K562 (cell line): ENCODE measurements at regions not wholly inside any gene's neighbourhood (a gene's known extent, or its start where the extent isn't known, plus 50 kb on each side); places are given as distances from the start of the nearest gene placed in this dataset.

Experiments
- ATAC-seq: fragments of 200-7000 bp; cut with Tn5 transposase; 3 replicates; pipeline ENCODE4 v1.9.1; 2020; ENCODE audit warnings: moderate library complexity
- BruUV-seq: library from RNA; stranded (reverse); fragments of 400-500 nt; replicated peaks from 2 replicates; lab custom pipeline; 2021; lab: Mats Ljungman, UMichigan
- CTCF ChIA-PET: fragments of 300-600 bp; formaldehyde crosslinking; extraction: SDS; loops from one replicate; lab custom pipeline; 2021; ENCODE audit warnings: low intra/inter-chr PET ratio; lab: Yijun Ruan, JAX
- POLR2A ChIA-PET: fragments of 300-600, 350-650 bp; sonication (Branson Sonifier 250); formaldehyde crosslinking; extraction: SDS; loops from one replicate; lab custom pipeline; 2021; ENCODE audit warnings: antibody characterized with exemption, inconsistent platforms; lab: Yijun Ruan, JAX
- DNase-seq, 4 experiments: peaks; one replicate each; pipeline versions ENCODE4 v3.0.0 to v3.0.0-alpha.2; 2011 to 2018; ENCODE audit warnings: low spot score in 3 of 4, mixed read lengths in 3 of 4; ENCODE audit errors: extremely low read depth in 1 of 4
- FAIRE-seq: peaks from 2 replicates; lab custom pipeline; 2011; peaks lifted over from hg19 to GRCh38; lab: Jason Lieb, UNC
- H2AFZ ChIP-seq: 2 replicates; pipeline ENCODE4 v1.6.0; 2011; ENCODE audit warnings: low read depth, low read length, control low read depth, inconsistent platforms
- H3K27ac ChIP-seq: fragments of 200-600 bp; 3 replicates; pipeline ENCODE4 v1.8.0; 2011; ENCODE audit warnings: low read depth, mild to moderate bottlenecking, control low read depth, inconsistent platforms, low read length, moderate library complexity, mixed read lengths; ENCODE audit errors: extremely low read depth
- H3K27me3 ChIP-seq, 2 experiments: fragments of 300-600 bp in 1 of 2; 2 replicates in 1 of 2; 3 replicates in 1 of 2; pipeline versions ENCODE4 v1.6.0 to v1.8.0; 2011; ENCODE audit warnings: inconsistent platforms in 2 of 2, low read length in 2 of 2, mild to moderate bottlenecking in 1 of 2, mixed read lengths in 1 of 2, moderate library complexity in 1 of 2; ENCODE audit not compliant: control insufficient read depth in 2 of 2, insufficient read depth in 2 of 2
- H3K36me3 ChIP-seq: fragments of 300-600 bp; 3 replicates; pipeline ENCODE4 v1.8.0; 2011; ENCODE audit warnings: mild to moderate bottlenecking, low read length, inconsistent platforms; ENCODE audit not compliant: control insufficient read depth, insufficient read depth
- H3K4me1 ChIP-seq, 2 experiments: fragments of 200-600 bp in 1 of 2; replicated peaks in 1 of 2; 2 replicates in 1 of 2; 3 replicates in 1 of 2; pipeline versions ENCODE4 v1.5.1 to v1.8.0; 2011; ENCODE audit warnings: inconsistent platforms in 2 of 2, low read length in 2 of 2, mild to moderate bottlenecking in 1 of 2, mixed read lengths in 1 of 2, moderate library complexity in 1 of 2; ENCODE audit not compliant: control insufficient read depth in 2 of 2, insufficient read depth in 2 of 2
- H3K4me2 ChIP-seq: 2 replicates; pipeline ENCODE4 v1.6.1; 2011; ENCODE audit warnings: low read length, control low read depth, inconsistent platforms, mixed read lengths; ENCODE audit not compliant: insufficient read depth
- H3K4me3 ChIP-seq: fragments of 200-600 bp; sonication (generic), shearing (Covaris generic); 2 replicates; pipeline ENCODE4 v1.5.1; 2016; ENCODE audit warnings: control low read depth, inconsistent platforms
- H3K79me2 ChIP-seq: fragments of 200-600 bp; 3 replicates; pipeline ENCODE4 v1.8.0; 2011; ENCODE audit warnings: low read length, inconsistent platforms; ENCODE audit not compliant: control insufficient read depth, insufficient read depth
- H3K9ac ChIP-seq, 2 experiments: 2 replicates each; pipeline versions ENCODE4 v1.6.0 to v1.6.1; 2011; ENCODE audit warnings: low read depth in 2 of 2, low read length in 2 of 2, control low read depth in 1 of 2, inconsistent platforms in 1 of 2, mild to moderate bottlenecking in 1 of 2, mixed read lengths in 1 of 2; ENCODE audit not compliant: insufficient read depth in 1 of 2
- H3K9me1 ChIP-seq: one replicate; pipeline ENCODE4 v1.6.0; 2011; ENCODE audit warnings: inconsistent platforms, mild to moderate bottlenecking, low read length, moderate library complexity; ENCODE audit not compliant: control insufficient read depth, insufficient read depth
- H3K9me3 ChIP-seq: replicated peaks from 2 replicates; pipeline ENCODE4 v1.5.1; 2011; ENCODE audit warnings: low read depth, low read length, inconsistent platforms; ENCODE audit not compliant: control insufficient read depth, insufficient read depth
- H4K20me1 ChIP-seq: replicated peaks from 2 replicates; pipeline ENCODE4 v1.6.1; 2011; ENCODE audit warnings: low read length, inconsistent platforms, mixed read lengths; ENCODE audit not compliant: control insufficient read depth, insufficient read depth
- ADNP ChIP-seq: fragments of 200-800 bp; sonication (Bioruptor generic); IDR thresholded peaks from 2 replicates; pipeline ENCODE4 v1.6.1; 2016; ENCODE audit warnings: missing genetic modification characterization, missing compliant biosample characterization
- ARID2 ChIP-seq: fragments of 450-650 bp; IDR thresholded peaks from 2 replicates; pipeline ENCODE4 v1.6.1; 2017; ENCODE audit warnings: antibody characterized with exemption, mild to moderate bottlenecking
- CHCHD3 ChIP-seq: fragments of 250-450 bp; sonication (Bioruptor Pico); IDR thresholded peaks from 2 replicates; pipeline ENCODE4 v2.1.2; 2022; ENCODE audit warnings: mild to moderate bottlenecking
- CREM ChIP-seq: IDR thresholded peaks from 2 replicates; pipeline ENCODE4 v1.6.1; 2014; ENCODE audit warnings: antibody characterized with exemption, low read depth
- HIVEP1 ChIP-seq: fragments of 250-450 bp; sonication (Bioruptor Pico); IDR thresholded peaks from 2 replicates; pipeline ENCODE4 v1.4.0; 2020; ENCODE audit warnings: mild to moderate bottlenecking
- HMG20B ChIP-seq: fragments of 250-450 bp; sonication (Bioruptor Pico); IDR thresholded peaks from 2 replicates; pipeline ENCODE4 v1.5.0; 2021; ENCODE audit warnings: mild to moderate bottlenecking
- PTRF ChIP-seq: fragments of 450-650 bp; IDR thresholded peaks from 2 replicates; pipeline ENCODE4 v1.6.1; 2016; ENCODE audit warnings: mild to moderate bottlenecking, missing genetic modification characterization, missing compliant biosample characterization
- SAFB ChIP-seq: fragments of 200-400 bp; formaldehyde crosslinking; IDR thresholded peaks from 2 replicates; pipeline ENCODE4 v1.6.1; 2017; ENCODE audit warnings: low read depth, low read length, borderline replicate concordance
- ZBTB11 ChIP-seq, 3 experiments: fragments of 200-800 bp in 1 of 3; fragments of 250-450 bp in 1 of 3; fragments of 450-650 bp in 1 of 3; sonication (Bioruptor Pico) in 1 of 3; sonication (Bioruptor generic) in 1 of 3; formaldehyde crosslinking in 1 of 3; IDR thresholded peaks; 2 replicates each; pipeline versions ENCODE4 v1.6.1 to v1.8.0; 2016 to 2022; ENCODE audit warnings: mild to moderate bottlenecking in 2 of 3, missing genetic modification characterization in 2 of 3, missing compliant biosample characterization in 1 of 3, moderate library complexity in 1 of 3
- ZBTB2 ChIP-seq: fragments of 450-650 bp; IDR thresholded peaks from 2 replicates; pipeline ENCODE4 v1.6.1; 2016; ENCODE audit warnings: antibody characterized with exemption
- ZBTB49 ChIP-seq: sonication (generic); formaldehyde crosslinking; IDR thresholded peaks from 2 replicates; pipeline ENCODE4 v1.8.0; 2022; ENCODE audit warnings: missing genetic modification reagents, mild to moderate bottlenecking, borderline replicate concordance
- ZNF444 ChIP-seq: fragments of 250-450 bp; sonication (Bioruptor Pico); IDR thresholded peaks from 2 replicates; pipeline ENCODE4 v1.4.0; 2020; ENCODE audit warnings: mild to moderate bottlenecking, moderate library complexity
- ZNF561 ChIP-seq: fragments of 450-650 bp; formaldehyde crosslinking; conservative IDR thresholded peaks from 2 replicates; pipeline ENCODE4 v1.4.0; 2020; ENCODE audit warnings: mild to moderate bottlenecking, moderate library complexity
- ZNF780A ChIP-seq: fragments of 250-450 bp; sonication (Bioruptor Pico); IDR thresholded peaks from 2 replicates; pipeline ENCODE4 v1.5.0; 2021; ENCODE audit warnings: mild to moderate bottlenecking
- WGBS: fragments of 100-300 bp; shearing (Covaris generic); methylation state at CpG from one replicate; pipeline ENCODE4 v1.1.6; 2016; ENCODE audit warnings: low coverage, mixed read lengths; ENCODE audit not compliant: insufficient coverage; ENCODE audit errors: missing lambda C conversion rate; 5-methylcytosine and 5-hydroxymethylcytosine counted together
- in situ Hi-C: fragments of 300-500 bp; cut with MboI; formaldehyde crosslinking; loops from 4 replicates; pipeline ENCODE4 v1.15.0; 2018; ENCODE audit warnings: inconsistent platforms, mixed read lengths
- intact Hi-C: fragments of 100-400 bp; cut with micrococcal nuclease; formaldehyde crosslinking; loops from 2 replicates; pipeline ENCODE4 v1.14.2; 2022

GRCh38 chr3:72539856-72540255 is 308.4 kb downstream of the SHQ1 start:
- BruUV-seq = no TSS peak
- H4K20me1 ChIP-seq = no peaks in the 10 kb centered on the region
- 36% methylated on average over 4 of the region's 5 CpGs for WGBS
- no peaks in the 10 kb centered on the region for H3K4me1 ChIP-seq
- no peak for DNase-seq
- H3K79me2 ChIP-seq = no peaks in the 10 kb centered on the region
- in situ Hi-C loops (no loop called here), intact Hi-C loops (no loop called here)
- H3K27ac ChIP-seq = no peak overlapping the region
- H3K36me3 ChIP-seq = no peaks in the 10 kb centered on the region
- no peak overlapping the region for H2AFZ ChIP-seq
- no peaks in the 10 kb centered on the region for H3K9me1 ChIP-seq
- ChIA-PET POLR2A (interaction anchor here (0.7 kb wide), 1 partner anchor 520 kb away, joined by 3 read pairs; no protein-coding TSS in a partner anchor), CTCF (no interaction called here)
- no peak for ATAC-seq
- no peak overlapping the region for H3K9ac ChIP-seq
- no peaks in the 10 kb centered on the region; the same call in 1 of the 2 replicates for H3K9me3 ChIP-seq
- H3K4me2 ChIP-seq = no peak overlapping the region
- no peak overlapping the region for H3K4me3 ChIP-seq
- no peak for FAIRE-seq
- H3K27me3 ChIP-seq = no peaks in the 10 kb centered on the region
- TF ChIP-seq HIVEP1 (CRISPR knock-in tag) = no peak
- TF ChIP-seq HMG20B (CRISPR knock-in tag) = no peak
- no peak for TF ChIP-seq CHCHD3 (CRISPR knock-in tag)
- TF ChIP-seq ZBTB2 = no peak
- no peak for TF ChIP-seq ZNF780A (CRISPR knock-in tag)
- no peak for TF ChIP-seq ZBTB49 (CRISPR knock-in tag)
- no peak for TF ChIP-seq ARID2
- TF ChIP-seq SAFB = no peak
- TF ChIP-seq ADNP = no peak
- TF ChIP-seq CREM = no peak
- TF ChIP-seq PTRF (tag) = no peak
- no peak for TF ChIP-seq ZNF444
- no peak for TF ChIP-seq ZNF561 (CRISPR knock-in tag)
- TF ChIP-seq ZBTB11 (CRISPR knock-in tag; IDR thresholded peaks at IDR 0.05) = no peak
